Tibial artery (tissue), 4 donors: ENCODE measurements at regions not wholly inside any gene's neighbourhood (a gene's known extent, or its start where the extent isn't known, plus 50 kb on each side); places are given as distances from the start of the nearest gene placed in this dataset.

Experiments
- DNase-seq, 2 donors: peaks; one replicate each; pipeline ENCODE4 v3.0.0-alpha.2; 2019
- H3K27ac ChIP-seq, 2 donors: fragments of 200-600 bp; sonication (generic) in 1 of 2; 1 replicate in 1 of 2; 2 replicates in 1 of 2; pipeline ENCODE4 v1.5.1; 2018 to 2019; ENCODE audit warnings: mild to moderate bottlenecking in 1 of 2
- H3K27me3 ChIP-seq, 2 donors: fragments of 200-600 bp; sonication (generic) in 1 of 2; one replicate each; pipeline versions ENCODE4 v1.5.1 to v1.6.0; 2016 to 2019
- H3K36me3 ChIP-seq, 3 donors: fragments of 200-600 bp; sonication (generic) in 2 of 3; one replicate each; pipeline ENCODE4 v1.5.1; 2016 to 2019; ENCODE audit warnings: mild to moderate bottlenecking in 2 of 3
- H3K4me1 ChIP-seq, 4 donors: fragments of 200-600 bp; sonication (generic) in 2 of 4; 1 replicate in 3 of 4; 2 replicates in 1 of 4; pipeline ENCODE4 v1.5.1; 2016 to 2019
- H3K4me3 ChIP-seq, 2 donors: fragments of 200-600 bp; sonication (generic) in 1 of 2; 1 replicate in 1 of 2; 2 replicates in 1 of 2; pipeline ENCODE4 v1.5.1; 2018 to 2019; ENCODE audit warnings: mild to moderate bottlenecking in 2 of 2
- H3K9me3 ChIP-seq, 3 donors: fragments of 200-600 bp; sonication (generic) in 1 of 3; one replicate each; pipeline ENCODE4 v1.5.1; 2016 to 2019
- intact Hi-C: fragments of 100-400 bp; cut with DNase I; formaldehyde crosslinking; loops from one replicate; pipeline ENCODE4 v1.15.0; 2023; ENCODE audit warnings: low total_unique reads
- TF ChIP-seq, protein P1 (sequence below), 2 experiments: fragments of 200-600 bp in 1 of 2; fragments of 450-650 bp in 1 of 2; IDR thresholded peaks; one replicate each; pipeline ENCODE4 v1.5.1; 2017 to 2019; ENCODE audit warnings: antibody characterized with exemption in 2 of 2, mild to moderate bottlenecking in 1 of 2, moderate library complexity in 1 of 2

DNA sequence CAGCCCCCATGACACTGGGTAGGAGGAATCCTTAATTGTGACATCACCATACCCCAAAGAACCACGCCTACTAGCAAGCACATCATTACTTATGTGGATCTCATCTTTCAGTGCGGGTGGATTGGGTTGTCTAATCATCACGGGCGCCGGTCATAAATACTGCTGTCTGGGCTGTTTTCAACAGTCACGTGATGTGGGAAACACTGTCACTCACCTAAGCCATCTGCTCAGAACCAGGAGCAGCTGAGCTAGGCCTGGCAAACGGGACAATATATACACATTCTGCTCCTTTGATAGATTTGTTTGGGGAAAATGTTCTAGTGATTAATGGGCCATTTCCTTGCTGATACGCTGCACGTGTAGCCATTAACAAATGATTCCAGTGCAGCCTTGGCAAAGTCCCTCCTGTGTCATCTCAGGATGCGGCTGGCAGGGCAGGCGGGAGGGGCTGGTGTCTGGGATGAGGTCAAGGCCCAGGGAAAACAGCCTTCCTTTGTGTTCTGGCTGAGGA, 145.9 kb upstream of the COPS8 start:
- Histone ChIP-seq H3K27ac (no peak overlapping the region), H3K27me3 (no peaks in the 10 kb centered on the region), H3K9me3 (no peaks in the 10 kb centered on the region), H3K36me3 (no peaks in the 10 kb centered on the region), H3K4me1 (no peaks in the 10 kb centered on the region), H3K4me3 (no peak overlapping the region)
- DNase-seq, result no peak
- TF ChIP-seq, protein P1, sequence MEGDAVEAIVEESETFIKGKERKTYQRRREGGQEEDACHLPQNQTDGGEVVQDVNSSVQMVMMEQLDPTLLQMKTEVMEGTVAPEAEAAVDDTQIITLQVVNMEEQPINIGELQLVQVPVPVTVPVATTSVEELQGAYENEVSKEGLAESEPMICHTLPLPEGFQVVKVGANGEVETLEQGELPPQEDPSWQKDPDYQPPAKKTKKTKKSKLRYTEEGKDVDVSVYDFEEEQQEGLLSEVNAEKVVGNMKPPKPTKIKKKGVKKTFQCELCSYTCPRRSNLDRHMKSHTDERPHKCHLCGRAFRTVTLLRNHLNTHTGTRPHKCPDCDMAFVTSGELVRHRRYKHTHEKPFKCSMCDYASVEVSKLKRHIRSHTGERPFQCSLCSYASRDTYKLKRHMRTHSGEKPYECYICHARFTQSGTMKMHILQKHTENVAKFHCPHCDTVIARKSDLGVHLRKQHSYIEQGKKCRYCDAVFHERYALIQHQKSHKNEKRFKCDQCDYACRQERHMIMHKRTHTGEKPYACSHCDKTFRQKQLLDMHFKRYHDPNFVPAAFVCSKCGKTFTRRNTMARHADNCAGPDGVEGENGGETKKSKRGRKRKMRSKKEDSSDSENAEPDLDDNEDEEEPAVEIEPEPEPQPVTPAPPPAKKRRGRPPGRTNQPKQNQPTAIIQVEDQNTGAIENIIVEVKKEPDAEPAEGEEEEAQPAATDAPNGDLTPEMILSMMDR (IDR thresholded peaks at IDR 0.05), result no peak
- intact Hi-C loops, result no loop called here

DNA sequence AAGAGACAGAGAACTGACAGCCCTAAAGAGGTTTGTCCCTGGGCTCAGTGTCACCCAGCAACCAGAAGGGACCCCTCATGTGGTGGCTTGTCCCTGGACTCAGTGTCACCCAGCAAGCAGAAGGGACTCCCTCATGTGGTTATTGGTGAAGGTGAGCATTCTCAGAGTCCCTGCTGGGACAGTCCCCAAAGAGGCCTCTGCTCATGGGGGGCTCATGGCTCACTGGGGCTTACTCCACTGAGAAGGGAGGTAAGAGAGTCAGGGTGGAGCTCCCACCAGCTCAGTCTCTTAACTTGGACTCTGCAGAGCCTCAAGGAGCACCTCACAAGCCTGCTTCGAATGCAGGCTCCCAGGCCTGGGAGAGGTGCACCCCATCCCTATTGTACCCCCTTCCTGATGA, 145.2 kb upstream of the COPS8 start:
- Histone ChIP-seq H3K9me3 (no peaks in the 10 kb centered on the region), H3K36me3 (no peaks in the 10 kb centered on the region), H3K4me3 (no peak overlapping the region), H3K4me1 (no peaks in the 10 kb centered on the region), H3K27me3 (no peaks in the 10 kb centered on the region), H3K27ac (no peak overlapping the region)
- intact Hi-C loops, result no loop called here
- TF ChIP-seq, protein P1 (IDR thresholded peaks at IDR 0.05), result no peak
- DNase-seq, result no peak

DNA sequence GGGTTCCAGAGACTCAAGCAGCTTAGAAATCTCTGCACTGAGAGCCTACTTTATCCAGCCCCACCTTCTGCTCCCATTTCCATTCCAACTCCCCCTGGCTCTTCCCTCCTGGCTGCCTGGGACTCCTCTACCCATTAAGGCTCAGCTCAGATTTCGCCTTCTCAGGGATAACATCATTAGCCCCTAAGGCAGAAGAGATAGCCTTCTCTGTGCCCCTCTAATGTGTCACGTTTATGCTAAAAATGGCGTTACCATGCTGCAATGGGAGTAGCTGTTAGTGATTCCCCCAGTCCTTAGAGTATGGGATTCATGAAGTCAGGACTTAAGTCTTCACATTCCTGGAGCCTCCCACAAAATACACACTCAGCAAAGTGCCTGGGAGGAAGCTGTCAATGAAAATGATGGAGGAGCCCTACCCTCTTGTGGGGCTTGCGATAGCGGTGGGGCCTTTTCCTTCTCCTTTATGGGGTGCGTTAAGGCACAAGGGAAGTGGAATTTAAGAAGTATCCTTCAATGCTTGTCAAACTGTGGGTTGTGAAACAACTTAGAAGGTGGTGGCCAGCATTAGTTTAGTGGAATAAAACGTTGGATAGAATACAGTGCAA, 144.7 kb upstream of the COPS8 start:
- no peaks in the 10 kb centered on the region for H3K36me3 ChIP-seq
- H3K4me1 ChIP-seq, result no peaks in the 10 kb centered on the region
- no peaks in the 10 kb centered on the region for H3K9me3 ChIP-seq
- no peak overlapping the region for H3K4me3 ChIP-seq
- TF ChIP-seq, protein P1 (IDR thresholded peaks at IDR 0.05), result no peak
- no peak for DNase-seq
- no peak overlapping the region for H3K27ac ChIP-seq
- intact Hi-C loops, result no loop called here
- H3K27me3 ChIP-seq, result no peaks in the 10 kb centered on the region

DNA sequence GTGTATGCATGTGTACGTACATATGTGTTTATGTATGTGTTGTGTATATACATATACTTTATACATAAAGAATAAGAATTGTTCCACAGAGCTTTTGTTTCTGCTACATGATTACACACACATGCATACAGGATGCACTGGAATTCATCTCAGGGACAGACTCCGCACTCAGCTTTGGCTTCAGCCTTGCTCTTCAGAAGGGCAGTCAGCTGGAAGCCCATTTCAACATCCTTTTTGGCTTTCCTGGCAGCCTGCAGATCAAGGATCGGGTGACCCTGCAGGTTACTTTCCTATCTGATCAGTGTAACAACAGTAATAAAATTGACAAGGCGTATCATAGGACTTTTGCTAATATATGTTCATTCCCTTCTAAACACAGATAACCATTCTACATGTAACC, 144.1 kb upstream of the COPS8 start:
- no peak overlapping the region for H3K27ac ChIP-seq
- no peak for DNase-seq
- no peaks in the 10 kb centered on the region for H3K27me3 ChIP-seq
- intact Hi-C loops, result no loop called here
- no peaks in the 10 kb centered on the region for H3K36me3 ChIP-seq
- TF ChIP-seq, protein P1 (IDR thresholded peaks at IDR 0.05), result no peak
- H3K4me1 ChIP-seq, result no peaks in the 10 kb centered on the region
- H3K9me3 ChIP-seq, result no peaks in the 10 kb centered on the region
- no peak overlapping the region for H3K4me3 ChIP-seq

- Histone ChIP-seq H3K27ac (no peak overlapping the region), H3K4me3 (no peak overlapping the region), H3K36me3 (no peaks in the 10 kb centered on the region), H3K4me1 (no peaks in the 10 kb centered on the region), H3K27me3 (no peaks in the 10 kb centered on the region), H3K9me3 (no peaks in the 10 kb centered on the region)
- no peak for DNase-seq
- TF ChIP-seq, protein P1 (IDR thresholded peaks at IDR 0.05), result no peak
- intact Hi-C loops, result no loop called here
Observed at GRCh38 chr2:236942554-236942953, 143.1 kb upstream of the COPS8 start.

GRCh38 chr2:236943068-236943467, 142.6 kb upstream of the COPS8 start:
- Histone ChIP-seq H3K36me3 (no peaks in the 10 kb centered on the region), H3K27ac (no peak overlapping the region), H3K27me3 (no peaks in the 10 kb centered on the region), H3K4me1 (no peaks in the 10 kb centered on the region), H3K4me3 (no peak overlapping the region), H3K9me3 (no peaks in the 10 kb centered on the region)
- DNase-seq, result no peak
- TF ChIP-seq, protein P1 (IDR thresholded peaks at IDR 0.05), result no peak
- intact Hi-C loops, result no loop called here
